NCI-H2227 (cell line): ENCODE measurements at regions not wholly inside any gene's neighbourhood (a gene's known extent, or its start where the extent isn't known, plus 50 kb on each side); places are given as distances from the start of the nearest gene placed in this dataset.
"Not testable (repeated sequence)": the region's sequence is repeated elsewhere in the genome, so short reads cannot be mapped to it uniquely, and the experiment has no call there.

Experiments used
- DNase-seq: peaks from one replicate; lab custom pipeline; 2025; ENCODE audit not compliant: unreplicated experiment; lab: John Stamatoyannopoulos, UW

DNA sequence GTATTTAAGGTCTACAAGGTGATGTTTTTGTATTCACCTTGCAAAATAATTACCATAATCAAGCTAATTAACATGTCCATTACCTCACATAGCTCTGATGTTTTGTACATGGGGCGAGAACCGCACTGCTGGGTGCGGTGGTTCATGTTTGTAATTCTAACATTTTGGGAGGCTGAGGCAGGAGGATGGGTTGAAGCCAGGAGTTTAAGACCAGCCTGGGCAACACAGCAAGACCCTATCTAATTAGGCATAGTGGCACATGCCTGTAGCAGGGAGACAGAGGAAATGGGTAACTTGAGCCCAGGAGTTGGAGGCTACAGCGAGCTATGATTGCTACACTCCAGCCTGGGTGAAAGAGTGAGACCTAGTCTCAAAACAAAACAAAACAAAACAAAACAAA is 248.2 kb upstream of the NSMCE3 start:
- DNase-seq: no peak

DNA sequence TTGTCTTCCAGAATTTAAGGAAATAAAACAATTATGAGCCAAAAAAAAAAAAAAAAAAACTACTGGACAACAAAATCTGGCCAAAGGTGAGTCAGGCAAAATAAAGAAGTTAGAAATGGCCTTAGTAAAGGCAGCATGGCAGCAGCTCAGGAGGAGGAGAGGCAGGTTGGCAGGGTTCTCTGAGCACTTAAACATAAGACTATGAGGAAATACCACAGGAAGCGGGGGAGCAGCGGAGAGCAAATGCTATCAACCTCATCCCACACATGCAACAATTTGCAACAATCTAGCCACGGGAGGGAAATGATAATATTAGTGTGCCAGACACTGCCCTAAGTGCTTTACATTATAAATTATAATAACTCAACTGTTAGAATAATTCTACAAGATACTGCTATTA is 247.3 kb upstream of the NSMCE3 start:
- no peak for DNase-seq

DNA sequence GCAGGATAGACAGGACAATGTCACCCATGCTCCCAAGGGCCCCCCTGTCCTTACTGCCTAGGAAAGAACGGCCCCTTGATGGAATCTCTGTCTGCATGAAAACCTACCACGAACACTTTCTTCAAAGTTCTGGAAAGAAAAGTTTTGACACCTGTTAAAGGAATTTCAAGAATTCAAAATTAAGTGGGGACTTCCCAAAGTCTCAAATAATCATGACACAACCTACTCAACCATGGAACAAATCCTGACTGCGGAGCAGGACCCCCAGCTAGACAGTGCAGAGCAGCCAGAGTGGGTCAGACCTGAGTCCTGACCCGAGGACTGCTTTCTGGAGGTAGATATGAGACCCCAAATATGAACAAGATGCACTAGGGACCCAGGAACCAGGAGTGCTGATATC is 245.3 kb upstream of the NSMCE3 start:
- DNase-seq: no peak

DNA sequence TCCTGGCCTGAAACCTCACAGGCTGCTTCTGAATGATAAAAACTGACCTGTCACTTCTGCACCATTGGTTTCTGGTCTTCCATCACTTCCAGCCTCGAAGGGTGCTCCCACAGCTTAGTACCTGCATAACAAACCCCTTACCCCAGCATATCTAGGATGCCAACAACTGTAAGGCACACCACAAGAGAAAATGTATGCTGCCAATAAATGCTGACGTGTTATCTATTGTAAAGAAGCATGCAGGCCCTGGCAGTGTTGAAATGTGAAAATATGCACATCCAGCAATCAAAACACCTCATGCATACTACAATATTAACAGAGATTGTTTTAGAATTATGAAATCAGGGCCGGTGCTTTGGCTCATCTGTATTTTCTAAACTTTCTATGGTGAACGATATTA is 242.0 kb upstream of the NSMCE3 start:
- no peak for DNase-seq

DNA sequence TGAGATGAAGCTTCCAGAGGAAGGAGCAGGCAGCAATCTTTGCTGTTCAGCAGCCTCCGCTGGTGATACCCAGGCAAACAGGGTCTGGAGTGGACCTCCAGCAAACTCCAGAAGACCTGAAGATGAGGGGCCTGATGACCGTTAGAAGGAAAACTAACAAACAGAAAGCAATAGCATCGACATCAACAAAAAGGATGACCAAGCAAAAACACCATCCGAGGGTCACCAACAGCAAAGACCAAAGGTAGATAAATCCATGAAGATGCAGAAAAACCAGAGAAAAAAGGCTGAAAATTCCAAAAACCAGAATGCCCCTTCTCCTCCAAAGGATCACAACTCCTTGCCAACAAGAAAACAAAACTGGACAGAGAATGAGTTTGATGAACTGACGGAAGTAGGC is 235.9 kb upstream of the NSMCE3 start:
- not testable (repeated sequence) for DNase-seq

DNA sequence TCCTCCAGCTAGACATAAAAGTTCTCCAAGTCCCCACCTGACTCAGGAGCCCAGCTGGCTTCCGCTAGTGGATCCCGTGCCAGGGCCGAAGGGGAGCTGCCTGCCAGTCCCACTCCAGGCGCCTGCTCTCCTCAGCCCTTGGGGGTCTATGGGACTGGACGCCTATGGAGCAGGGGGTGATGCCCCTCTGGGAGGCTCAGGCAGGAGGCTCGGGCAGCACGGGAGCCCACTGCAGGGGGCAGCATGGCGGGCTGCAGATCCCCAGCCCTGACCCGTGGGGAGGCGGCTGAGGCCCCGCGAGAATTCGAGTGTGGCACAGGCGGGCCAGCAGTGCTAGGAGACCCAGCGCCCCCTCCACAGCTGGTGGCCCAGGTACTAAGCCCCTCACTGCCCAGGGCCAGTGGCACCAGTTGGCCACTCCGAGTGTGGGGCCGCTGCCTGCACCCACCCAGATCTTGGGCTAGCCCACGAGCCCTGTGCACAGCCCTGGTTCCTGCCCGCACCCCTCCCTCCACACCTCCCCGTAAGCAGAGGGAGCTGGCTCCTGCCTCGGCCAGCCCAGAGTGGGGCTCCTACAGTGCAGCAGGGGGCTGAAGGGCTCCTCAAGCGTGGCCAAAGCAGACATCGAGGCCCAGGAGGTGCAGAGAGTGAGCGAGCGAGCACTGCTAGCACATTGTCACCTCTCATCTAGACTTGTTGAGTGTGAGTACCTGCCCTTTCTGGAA is 221.3 kb upstream of the NSMCE3 start:
- DNase-seq: no peak

DNA sequence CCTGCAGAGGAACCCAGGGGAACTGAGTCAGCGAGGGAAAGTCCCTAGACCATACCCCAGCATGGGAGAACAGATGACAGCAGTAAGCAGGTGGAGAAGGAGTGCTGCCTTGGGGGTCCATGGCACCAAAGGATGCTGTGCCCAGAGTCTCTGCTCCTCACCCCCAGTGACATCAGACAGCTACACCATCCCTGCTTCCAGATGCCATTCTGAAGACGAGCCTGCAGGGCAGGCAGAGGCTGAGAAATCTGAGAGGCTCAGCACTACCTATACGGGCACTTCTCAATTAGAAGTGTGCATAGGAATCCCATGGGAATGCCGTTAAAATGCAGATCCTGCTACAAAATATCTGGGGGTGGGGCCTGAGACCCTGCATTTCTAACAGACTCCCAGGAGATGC is 211.3 kb upstream of the NSMCE3 start:
- no peak for DNase-seq

DNA sequence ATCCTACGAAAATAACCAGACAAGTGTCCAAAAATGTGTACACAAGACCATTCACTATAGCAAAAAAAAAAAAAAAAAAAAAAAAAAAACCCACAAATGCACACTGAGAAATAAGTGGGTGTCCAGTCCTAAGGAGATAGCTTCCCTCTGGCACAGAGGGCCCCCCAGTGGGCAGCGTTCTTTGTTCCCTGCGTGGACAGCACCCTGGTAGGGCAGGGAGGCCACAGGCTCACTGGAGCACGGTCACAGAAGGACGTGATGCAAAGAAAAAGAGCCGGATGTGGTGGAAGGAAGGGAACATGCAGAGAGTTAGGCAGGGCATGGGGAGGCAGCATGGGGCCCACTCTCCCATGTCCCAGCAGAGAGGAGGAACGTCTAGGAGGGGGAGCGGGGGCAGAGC is 210.7 kb upstream of the NSMCE3 start:
- no peak for DNase-seq

DNA sequence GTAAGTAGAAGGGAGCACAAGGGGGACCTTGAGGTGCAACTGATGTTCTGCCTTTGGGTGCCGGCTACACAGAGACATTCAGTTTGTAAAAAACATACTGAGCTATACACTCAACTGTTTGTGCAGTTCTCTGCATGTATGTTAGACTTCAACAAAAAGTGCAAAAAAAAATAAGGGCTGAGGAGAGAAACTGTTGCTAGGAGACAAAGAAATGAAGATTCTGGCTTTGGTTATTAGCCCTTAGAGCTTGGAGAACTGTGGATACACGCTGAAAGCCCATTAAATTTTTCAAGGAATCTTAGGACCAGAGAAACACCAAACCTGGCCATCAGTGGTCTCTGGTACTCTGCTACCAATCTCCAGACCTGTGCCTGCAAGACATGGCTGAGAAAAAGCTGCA is 207.6 kb upstream of the NSMCE3 start:
- DNase-seq: no peak

DNA sequence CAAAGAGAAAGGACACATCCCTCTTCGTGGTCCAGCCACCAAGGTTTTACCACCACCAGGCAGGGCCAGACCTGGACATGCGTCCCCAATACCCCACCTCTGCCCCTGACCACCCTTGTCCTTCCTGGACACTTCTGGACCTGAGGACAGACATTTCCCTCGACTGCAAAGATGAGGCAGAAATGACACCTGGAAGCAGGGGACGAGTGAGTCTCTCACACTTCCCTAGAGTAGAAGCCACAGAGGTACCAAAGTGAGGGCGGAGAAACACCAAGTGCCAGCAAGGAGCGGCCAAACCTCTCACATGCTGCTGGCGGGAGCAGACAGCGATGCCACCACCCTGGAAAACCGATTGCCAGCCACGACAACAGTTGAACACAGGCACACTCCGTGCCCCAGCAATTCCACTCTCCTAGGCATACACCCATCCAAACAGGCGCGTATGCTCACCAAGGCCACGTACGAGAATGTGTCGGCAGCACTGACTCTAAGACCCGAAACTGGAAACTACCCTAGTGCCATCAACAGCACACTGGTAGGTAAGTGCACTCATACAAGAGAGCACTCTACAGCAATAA is 207.0 kb upstream of the NSMCE3 start:
- no peak for DNase-seq

DNA sequence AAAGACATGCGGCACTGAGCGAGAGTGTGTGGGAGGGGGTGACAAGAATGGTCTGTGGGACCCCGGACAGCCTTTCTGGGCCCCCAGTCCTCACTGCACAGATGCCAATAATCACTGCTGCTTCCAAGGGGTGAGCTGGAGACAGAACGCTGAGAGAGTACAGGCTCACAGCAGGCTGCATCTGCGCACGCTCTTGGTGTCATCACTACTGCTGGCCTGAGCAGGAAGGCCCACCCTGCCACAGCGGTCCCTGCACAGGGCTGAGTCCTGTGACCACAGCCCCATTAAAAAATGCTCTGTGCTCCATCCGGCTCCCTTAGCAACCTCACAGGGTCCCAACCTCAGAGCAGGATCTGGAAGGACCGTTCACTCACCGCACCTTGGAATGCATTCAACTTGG is 205.5 kb upstream of the NSMCE3 start:
- no peak for DNase-seq

DNA sequence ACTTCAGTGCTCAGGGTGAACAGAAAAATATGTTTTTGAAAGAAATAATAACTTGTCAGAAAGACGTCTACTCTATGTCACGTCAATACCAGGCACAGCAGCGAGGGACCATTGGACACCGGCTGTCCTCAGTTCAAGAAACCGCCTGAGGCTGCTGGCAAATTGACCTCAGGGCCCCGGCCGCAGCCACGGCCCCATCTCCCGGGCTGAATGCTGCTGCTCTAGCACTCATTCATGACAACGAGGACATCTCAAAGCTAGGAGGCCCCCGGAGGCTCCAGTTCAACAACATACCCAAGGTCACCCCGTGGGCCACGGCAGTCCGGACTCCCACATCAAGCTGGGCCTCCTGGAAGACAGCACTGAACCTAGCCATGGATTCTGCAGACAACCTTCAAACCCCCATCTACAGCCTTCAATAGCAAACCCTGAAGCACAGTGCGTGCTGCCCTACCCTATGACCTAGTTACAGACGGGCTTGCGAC is 204.0 kb upstream of the NSMCE3 start:
- no peak for DNase-seq

DNA sequence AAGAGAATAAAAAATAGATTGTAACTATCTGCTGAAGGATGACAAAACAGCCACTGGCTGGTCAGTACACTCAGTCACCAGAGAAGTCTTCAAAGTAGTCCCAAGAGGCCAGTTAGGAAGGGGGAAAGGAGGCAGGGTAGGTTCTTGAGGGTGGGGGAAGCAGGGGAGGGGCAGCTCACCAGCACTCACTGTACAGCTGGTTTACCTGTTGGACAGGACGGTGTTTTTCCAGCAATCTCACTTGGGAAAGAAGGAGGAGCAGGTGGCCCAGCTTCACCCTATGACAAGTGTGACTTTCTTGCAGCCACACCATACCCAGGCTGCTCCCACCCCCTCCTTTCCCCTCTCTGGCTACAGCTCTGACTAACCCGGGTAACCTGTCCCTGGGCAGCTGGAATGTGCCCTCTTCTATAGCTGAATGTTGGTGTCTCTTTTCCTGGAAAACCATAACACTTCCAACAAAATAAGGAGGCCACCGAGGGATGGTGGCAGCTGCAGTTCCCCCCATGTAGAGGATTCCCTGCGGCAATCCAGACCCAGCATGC is 203.4 kb upstream of the NSMCE3 start:
- no peak for DNase-seq

DNA sequence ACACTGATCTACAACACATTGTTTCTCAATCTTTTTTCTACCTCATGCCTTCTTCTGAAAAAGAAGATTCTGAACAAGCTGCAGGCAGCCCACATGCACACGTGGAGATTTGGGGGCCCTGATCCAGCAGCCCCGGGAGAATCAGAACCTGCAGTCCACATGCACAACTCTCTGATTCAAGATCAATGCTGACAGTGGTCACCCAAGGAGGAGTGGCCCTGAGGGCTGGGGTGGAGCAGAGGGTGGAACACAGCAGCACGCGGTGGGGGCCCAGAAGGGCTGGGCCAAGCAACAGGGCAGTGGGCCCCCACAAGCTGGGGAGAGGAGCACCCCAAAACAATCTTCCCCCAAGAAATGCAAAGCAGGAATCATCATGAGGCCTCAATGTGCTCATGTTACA is 202.1 kb upstream of the NSMCE3 start:
- no peak for DNase-seq

DNA sequence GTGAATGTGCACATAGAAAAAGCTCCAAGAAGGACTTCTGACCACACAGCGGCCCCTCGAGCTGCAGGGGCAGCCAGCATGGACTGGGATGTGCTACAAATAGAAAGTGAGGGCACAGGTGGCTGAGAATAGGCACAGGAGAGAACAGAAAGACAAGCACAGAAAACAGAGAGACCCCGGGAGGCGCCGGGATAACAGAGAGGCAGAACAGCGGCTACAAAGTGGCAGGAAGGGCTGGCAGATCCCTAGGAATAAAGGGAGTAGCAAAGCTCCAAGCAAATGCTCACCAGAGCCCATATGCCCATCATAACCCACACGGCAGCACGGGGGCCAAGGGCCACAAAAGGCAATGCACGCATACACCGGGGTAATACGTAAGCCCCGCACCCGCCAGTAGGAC is 201.7 kb upstream of the NSMCE3 start:
- DNase-seq: no peak

DNA sequence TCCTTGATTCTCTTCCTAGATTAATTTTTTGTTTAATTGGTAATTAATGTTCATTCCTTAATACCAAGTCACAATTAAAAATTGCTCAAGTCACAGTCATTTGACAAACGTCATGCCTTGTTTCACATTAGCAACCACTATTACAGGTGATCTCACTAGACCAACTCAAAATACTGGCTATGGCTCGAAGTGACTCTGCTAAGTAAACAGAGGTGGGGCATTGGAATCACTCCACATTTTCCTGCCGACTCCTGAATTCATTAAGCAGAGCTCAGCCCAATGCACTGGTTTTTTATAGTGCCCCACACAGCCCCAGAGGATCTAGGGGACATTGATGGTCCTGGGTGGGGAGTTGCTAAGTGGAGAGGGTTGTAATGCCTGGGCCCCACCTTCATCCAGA is 201.2 kb upstream of the NSMCE3 start:
- DNase-seq: no peak

DNA sequence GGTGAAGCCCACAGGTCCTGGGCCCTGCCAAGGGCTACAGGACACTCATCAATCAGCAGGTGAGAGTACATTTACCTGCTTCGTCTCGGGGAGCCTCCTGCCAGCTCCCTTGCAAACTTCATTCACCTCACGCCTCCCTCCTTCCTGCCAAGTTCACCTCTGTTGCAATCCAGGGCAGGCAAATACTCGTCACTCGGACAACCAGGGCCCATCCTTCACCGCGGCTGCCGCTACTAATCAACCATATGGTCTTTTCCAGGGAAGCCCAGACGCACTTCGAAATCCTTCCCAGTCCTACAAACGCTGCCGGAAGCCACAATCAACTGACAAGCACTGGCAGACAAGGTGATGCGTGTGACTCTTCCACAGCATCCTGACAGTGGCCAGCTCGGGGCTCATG is 200.7 kb upstream of the NSMCE3 start:
- no peak for DNase-seq

DNA sequence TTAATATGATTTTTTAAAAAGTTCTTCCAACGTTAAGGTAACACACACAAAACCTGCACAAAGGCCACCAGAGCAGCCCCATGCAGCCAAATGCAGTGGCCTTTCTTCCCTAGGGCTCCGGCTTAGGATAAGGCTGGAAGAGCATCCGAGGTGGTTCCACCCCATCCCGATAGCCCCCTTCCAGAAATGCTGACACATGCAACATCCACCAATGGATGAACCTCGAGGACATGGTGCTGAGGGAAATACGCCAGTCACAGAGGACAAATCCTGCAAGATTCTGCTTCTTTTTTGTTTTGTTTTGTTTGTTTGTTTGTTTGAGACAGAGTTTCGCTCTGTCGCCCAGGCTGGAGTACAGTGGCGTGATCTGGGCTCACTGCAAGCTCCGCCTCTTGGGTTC is 199.3 kb upstream of the NSMCE3 start:
- DNase-seq: no peak

DNA sequence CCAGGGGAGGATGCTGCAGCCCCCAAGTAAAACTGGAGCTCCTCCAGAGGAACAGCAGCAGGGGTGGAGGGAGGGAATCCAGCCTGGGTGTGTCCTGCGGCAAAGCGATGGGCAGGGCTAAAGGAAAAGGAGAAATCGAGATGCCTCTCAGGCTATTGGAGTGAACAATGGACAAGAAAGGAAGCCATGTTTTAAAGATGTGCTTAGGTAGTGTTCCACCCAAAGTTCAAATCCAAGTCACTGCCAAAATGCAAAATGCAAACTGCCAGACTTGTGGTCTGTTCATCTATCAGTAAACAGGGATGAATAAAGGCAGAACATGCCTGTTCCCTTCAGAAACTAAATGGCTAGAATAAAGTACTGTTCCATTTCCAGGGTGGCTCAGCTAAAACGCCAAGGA is 197.5 kb upstream of the NSMCE3 start:
- no peak for DNase-seq

DNA sequence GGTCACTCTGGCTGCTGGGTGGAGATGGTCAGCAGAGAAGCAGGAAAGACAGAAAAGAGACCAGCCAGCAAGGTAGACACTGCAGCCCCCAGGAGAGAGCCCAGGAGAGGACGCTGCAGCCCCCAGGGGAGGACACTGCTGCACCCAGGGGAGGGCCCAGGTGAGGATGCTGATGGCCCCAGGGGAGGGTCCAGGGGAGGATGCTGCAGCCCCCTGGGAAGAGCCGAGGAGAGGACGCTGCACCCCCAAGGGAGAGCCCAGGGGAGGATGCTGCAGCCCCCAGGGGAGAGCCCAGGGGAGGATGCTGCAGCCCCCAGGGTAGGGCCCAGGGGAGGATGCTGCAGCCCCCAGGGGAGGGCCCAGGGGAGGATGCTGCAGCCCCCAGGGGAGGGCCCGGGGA is 196.7 kb upstream of the NSMCE3 start:
- no peak for DNase-seq

DNA sequence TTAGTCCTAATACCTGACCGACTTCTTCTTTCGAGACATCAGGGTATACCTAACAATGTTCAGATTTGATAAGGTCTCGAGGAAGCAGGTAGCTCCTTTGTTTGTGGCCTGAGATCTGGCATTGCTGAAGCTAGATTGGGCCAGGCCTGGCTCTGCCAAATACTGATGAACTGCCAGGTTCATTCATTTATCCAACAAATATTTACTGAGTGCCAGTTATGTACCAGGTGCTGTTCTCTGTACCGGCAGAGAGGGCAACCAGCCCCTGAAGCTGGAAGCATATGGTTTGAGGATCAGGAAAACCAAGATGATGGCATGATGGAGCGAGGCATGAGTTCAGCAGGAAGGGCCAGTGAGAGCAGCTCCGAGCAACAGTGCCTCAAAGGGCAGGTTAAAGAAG is 196.2 kb upstream of the NSMCE3 start:
- DNase-seq: no peak

DNA sequence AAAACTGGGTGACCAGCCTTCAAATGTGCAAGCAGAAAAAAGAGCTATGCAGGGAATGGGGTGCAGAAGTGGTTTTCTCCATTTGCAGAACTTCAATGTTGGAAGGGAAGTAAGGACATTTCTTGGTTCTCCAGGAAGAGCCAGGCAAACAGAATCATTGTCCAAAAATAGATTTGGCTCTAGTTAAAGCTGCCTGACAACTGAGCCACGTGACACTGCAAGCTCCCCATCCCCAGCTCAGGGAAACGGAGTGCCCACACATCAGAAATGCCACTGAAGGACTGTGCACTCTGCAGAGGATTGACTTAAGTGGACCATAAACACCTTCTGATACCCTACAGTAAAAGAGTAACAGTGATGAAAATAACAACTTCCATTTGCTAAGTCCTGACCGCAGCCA is 195.6 kb upstream of the NSMCE3 start:
- DNase-seq: no peak

DNA sequence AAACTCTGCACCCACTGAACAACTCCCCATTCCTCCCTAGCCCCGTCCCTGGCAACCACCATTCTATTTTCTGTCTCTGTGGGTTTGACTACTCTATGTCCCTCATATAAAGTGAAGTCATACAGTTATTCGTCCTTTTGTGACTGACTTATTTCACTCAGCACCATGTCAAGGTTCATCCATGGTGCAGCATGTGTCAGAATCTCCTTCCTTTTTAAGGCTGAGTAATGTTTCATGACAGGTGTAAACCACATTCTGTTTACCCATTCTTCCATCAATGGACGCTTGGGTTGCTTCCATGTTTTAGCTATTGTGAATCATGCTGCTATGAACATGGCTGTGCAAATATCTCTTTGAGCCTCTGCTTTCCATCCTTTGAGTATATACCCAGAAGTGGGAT is 192.3 kb upstream of the NSMCE3 start:
- no peak for DNase-seq
